NCI-H2196 (cell line): ENCODE measurements at regions not wholly inside any gene's neighbourhood (a gene's known extent, or its start where the extent isn't known, plus 50 kb on each side); places are given as distances from the start of the nearest gene placed in this dataset.

ENCODE experiments used
- DNase-seq: peaks from one replicate; lab custom pipeline; 2025; ENCODE audit not compliant: unreplicated experiment; lab: John Stamatoyannopoulos, UW

DNA sequence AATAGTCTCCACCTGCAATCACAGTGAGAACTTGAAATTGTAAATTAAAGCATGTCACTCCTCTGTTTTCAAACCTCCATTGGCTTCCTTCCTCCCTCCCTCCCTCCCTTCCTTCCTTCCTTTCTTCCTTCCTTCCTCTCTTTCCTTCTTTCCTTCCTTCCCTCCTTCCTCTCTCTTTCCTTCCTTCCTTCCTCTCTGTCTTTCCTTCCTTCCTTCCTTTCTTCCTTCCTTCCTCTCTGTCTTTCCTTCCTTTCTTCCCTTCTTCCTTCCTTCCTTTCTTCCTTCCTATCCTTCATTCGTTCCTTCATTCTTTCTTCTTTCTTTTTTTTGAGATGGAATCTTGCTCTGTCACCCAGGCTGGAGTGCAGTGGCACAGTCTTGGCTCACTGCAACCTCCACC lies 595.0 kb upstream of the ZNF608 start:
- DNase-seq, result no peak

GRCh38 chr5:125343015-125343414 lies 596.6 kb upstream of the ZNF608 start:
- no peak for DNase-seq

- no peak for DNase-seq
Observed at GRCh38 chr5:125346316-125346715, 599.9 kb upstream of the ZNF608 start.

- DNase-seq, result no peak
Observed at GRCh38 chr5:125348221-125348692, 601.8 kb upstream of the ZNF608 start.

GRCh38 chr5:125348936-125349831 lies 602.7 kb upstream of the ZNF608 start:
- DNase-seq, result no peak

- no peak for DNase-seq
Observed at GRCh38 chr5:125357660-125358059, 611.2 kb upstream of the ZNF608 start.

- DNase-seq, result no peak
Observed at GRCh38 chr5:125365747-125366146, 619.3 kb upstream of the ZNF608 start.

- no peak for DNase-seq
Observed at GRCh38 chr5:125367702-125368101, 621.3 kb upstream of the ZNF608 start.

GRCh38 chr5:125370461-125371205 lies 624.2 kb upstream of the ZNF608 start:
- DNase-seq, result no peak

- DNase-seq, result peak; percentile 38
Observed at GRCh38 chr5:125372694-125373631, 626.5 kb upstream of the ZNF608 start.

DNA sequence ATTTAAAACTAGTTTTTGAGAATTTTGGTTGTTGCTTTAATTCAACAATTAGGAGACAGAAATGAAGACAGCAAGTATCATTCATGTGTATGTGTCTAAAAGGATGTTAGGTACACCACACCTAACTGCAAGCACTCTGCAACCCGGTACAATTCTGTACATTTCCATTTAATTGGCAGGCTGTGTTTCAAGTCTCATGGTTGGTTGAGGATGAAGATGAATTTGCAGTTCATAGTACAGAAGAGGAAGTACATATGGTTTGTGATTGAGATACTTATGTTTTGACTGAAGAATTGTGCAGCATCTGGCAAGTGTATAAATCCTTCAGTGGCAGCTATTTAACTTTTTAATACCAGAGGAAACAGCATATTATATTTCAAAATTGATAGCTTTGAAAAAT lies 628.7 kb upstream of the ZNF608 start:
- no peak for DNase-seq

DNA sequence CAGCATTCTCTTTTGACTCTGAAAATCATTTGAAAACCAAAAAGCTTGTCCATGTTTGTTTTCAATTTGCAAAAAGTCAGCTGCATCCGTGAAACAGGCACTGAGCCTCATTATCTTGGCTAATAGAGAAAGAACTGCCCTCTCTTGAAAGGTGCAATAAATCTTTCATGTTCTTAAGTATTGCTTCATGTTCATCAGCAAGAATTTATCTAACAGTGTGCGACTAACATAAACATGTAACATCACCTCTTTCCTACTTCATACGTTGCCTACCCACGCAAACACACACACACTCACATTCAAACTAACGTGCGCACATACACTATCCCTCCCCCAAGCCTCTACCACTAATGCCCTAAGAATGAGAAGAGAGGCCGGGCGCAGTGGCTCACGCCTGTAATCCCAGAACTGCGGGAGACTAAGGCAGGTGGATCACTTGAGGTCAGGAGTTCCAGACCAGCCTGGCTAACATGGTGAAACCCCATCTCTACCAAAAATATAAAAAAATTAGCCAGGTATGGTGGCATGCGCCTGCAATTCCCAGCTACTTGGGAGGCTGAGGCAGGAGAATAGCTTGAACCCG lies 629.7 kb upstream of the ZNF608 start:
- no peak for DNase-seq

DNA sequence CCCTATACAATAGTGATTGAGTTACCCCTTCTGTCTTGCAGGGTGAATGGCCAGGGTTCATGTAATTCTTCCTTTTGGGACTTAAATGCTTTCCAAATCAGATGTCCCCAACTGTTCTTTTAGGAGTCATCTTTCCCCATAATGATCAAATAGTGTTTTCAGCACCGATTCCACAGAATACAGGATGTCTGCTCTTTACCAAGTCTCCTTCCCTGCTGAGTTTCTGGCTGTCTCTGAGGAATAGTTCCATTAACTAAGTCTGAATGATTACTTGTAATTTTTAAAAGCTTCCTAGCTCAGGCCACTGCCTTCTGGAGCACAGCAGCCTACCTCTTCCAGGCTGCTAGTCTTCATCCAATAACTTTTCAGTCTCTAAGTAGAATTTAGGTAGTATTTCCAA lies 630.7 kb upstream of the ZNF608 start:
- no peak for DNase-seq

DNA sequence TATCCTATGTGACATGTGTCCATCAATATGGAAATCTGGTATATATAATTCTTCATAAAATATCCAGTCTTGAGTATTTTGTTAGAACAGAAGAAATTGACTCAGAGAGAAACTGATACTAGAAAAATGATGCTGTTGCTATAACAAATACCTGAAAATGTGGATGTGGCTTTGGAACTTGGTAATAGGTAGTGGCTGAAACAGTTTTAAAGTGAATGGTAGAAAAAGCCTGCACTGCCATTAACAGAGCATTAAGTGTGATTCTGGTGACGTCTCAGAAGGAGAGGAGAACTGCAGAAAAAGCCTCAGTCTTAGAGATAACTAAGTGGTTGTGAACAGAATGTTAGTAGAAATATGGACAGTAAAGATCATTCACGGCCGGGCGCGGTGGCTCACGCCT lies 634.9 kb upstream of the ZNF608 start:
- DNase-seq, result no peak

DNA sequence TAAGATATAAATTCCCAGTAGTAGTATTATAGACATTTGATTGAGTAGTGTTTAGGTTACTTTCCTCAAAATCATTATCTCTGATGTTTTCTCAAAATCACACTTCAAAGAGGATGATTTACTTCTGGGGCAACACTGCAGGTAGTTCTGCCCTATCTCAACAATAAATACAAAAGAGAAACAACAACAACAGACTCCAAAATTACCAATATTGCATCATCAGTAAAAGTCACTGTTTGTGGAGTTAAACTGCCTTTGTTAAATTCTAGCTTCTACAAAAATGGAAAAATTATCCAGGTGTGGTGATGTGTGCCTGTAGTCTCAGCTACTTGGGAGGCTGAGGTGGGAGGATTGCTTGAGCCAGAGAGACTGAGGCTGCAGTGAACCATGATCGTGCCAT lies 637.6 kb upstream of the ZNF608 start:
- no peak for DNase-seq

GRCh38 chr5:125390326-125390725 lies 643.9 kb upstream of the ZNF608 start:
- no peak for DNase-seq

DNA sequence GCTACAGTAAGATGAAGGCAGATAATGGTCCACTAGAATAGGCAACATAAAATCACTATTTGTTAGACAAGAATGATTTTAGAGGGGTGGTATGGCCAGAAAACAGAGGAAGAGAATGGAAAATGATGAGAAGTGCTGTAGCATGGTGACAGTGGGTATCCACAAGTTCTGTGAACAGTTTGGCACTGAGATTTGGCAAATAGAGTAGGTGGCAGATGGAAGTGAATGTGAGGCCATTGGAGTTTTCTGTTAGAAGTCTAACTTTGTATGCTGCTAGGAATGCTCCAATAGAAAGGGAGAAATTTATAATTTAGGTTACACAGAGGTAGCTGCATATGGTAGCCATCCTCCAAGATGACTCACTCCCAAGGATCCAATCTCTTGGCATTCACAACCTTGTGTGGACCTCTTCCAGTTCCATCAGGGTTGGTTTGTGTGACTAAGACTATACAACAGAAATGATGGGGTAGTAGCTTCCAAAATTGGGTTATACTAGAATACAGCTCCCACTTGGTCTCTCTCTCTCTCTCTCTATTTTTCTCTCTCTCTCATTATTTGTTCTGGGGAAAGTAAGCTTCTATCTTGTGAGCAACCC lies 646.9 kb upstream of the ZNF608 start:
- no peak for DNase-seq

GRCh38 chr5:125394661-125395280 lies 648.3 kb upstream of the ZNF608 start:
- no peak for DNase-seq

- DNase-seq, result no peak
Observed at GRCh38 chr5:125396462-125396861, 650.0 kb upstream of the ZNF608 start.

- DNase-seq, result no peak
Observed at GRCh38 chr5:125398466-125398865, 652.0 kb upstream of the ZNF608 start.
